GM12878 (cell line): ENCODE measurements at regions not wholly inside any gene's neighbourhood (a gene's known extent, or its start where the extent isn't known, plus 50 kb on each side); places are given as distances from the start of the nearest gene placed in this dataset.
"Not testable (repeated sequence)": the region's sequence is repeated elsewhere in the genome, so short reads cannot be mapped to it uniquely, and the experiment has no call there.

Source experiments
- ATAC-seq: fragments of 200-7000 bp; cut with Tn5 transposase; 3 replicates; pipeline ENCODE4 v1.9.1; 2020; ENCODE audit warnings: mild to moderate bottlenecking, moderate library complexity
- BruUV-seq: library from RNA; stranded (reverse); fragments of 400-500 nt; replicated peaks from 2 replicates; lab custom pipeline; 2021; lab: Mats Ljungman, UMichigan
- CTCF ChIA-PET: fragments of 300-600 bp; sonication (Branson Sonifier 250); formaldehyde crosslinking; extraction: SDS; loops from one replicate; lab custom pipeline; 2021; ENCODE audit warnings: inconsistent platforms; lab: Yijun Ruan, JAX
- POLR2A ChIA-PET: fragments of 350-600 bp; formaldehyde crosslinking; extraction: SDS; loops from one replicate; lab custom pipeline; 2021; ENCODE audit warnings: inconsistent platforms; lab: Charles Lee
- RAD21 ChIA-PET: fragments of 300-600 bp; sonication (Branson Sonifier 250); formaldehyde crosslinking; loops from one replicate; lab custom pipeline; 2023; ENCODE audit warnings: antibody characterized with exemption; ENCODE audit not compliant: unreplicated experiment; lab: Charles Lee
- SMC1A ChIA-PET: fragments of 300-600 bp; sonication (Branson Sonifier 250); formaldehyde crosslinking; loops from one replicate; lab custom pipeline; 2023; ENCODE audit not compliant: unreplicated experiment, uncharacterized antibody; lab: Charles Lee
- DNase-seq: peaks from one replicate; pipeline ENCODE4 v3.0.0-alpha.2; 2011; ENCODE audit warnings: low read depth, low spot score
- FAIRE-seq: peaks from 3 replicates; lab custom pipeline; 2011; peaks lifted over from hg19 to GRCh38; lab: Jason Lieb, UNC
- H2AFZ ChIP-seq: 2 replicates; pipeline ENCODE4 v1.6.0; 2011; ENCODE audit warnings: low read depth, low read length, control low read depth; ENCODE audit not compliant: control insufficient read depth
- H3K27ac ChIP-seq: 2 replicates; pipeline ENCODE4 v1.5.1; 2011; ENCODE audit warnings: control low read depth; ENCODE audit not compliant: control insufficient read depth, insufficient read depth
- H3K27me3 ChIP-seq, 2 experiments: replicated peaks in 1 of 2; 2 replicates each; pipeline versions ENCODE4 v1.6.0 to v1.6.1; 2011; ENCODE audit warnings: low read length in 1 of 2; ENCODE audit not compliant: control insufficient read depth in 2 of 2, insufficient read depth in 2 of 2
- H3K36me3 ChIP-seq, 2 experiments: 2 replicates each; pipeline ENCODE4 v1.5.1; 2011; ENCODE audit warnings: low read length in 1 of 2; ENCODE audit not compliant: control insufficient read depth in 2 of 2, insufficient read depth in 2 of 2
- H3K4me1 ChIP-seq: 2 replicates; pipeline ENCODE4 v1.6.1; 2011; ENCODE audit warnings: mild to moderate bottlenecking, low read length, moderate library complexity, mixed read lengths; ENCODE audit not compliant: control insufficient read depth, insufficient read depth
- H3K4me2 ChIP-seq: 2 replicates; pipeline ENCODE4 v1.6.0; 2011; ENCODE audit warnings: control low read depth; ENCODE audit not compliant: control insufficient read depth, insufficient read depth
- H3K4me3 ChIP-seq: fragments of 200-600 bp; sonication (generic); 2 replicates; pipeline ENCODE4 v1.5.1; 2016
- H3K79me2 ChIP-seq: 2 replicates; pipeline ENCODE4 v1.6.0; 2011; ENCODE audit warnings: low read length; ENCODE audit not compliant: control insufficient read depth, insufficient read depth
- H3K9ac ChIP-seq: 2 replicates; pipeline ENCODE4 v1.8.0; 2011; ENCODE audit warnings: low read length, control low read depth, mixed read lengths; ENCODE audit not compliant: control insufficient read depth, insufficient read depth
- H3K9me3 ChIP-seq: replicated peaks from 3 replicates; pipeline ENCODE4 v1.5.1; 2011; ENCODE audit warnings: mild to moderate bottlenecking, low read length; ENCODE audit not compliant: control insufficient read depth, insufficient read depth
- H4K20me1 ChIP-seq: 2 replicates; pipeline ENCODE4 v1.6.0; 2011; ENCODE audit not compliant: control insufficient read depth, insufficient read depth
- WGBS: methylation state at CpG from one replicate; pipeline ENCODE4 v1.1.6; 2016; ENCODE audit warnings: low lambda C conversion rate; ENCODE audit not compliant: insufficient replicate concordance, insufficient coverage; ENCODE audit errors: missing lambda C conversion rate; 5-methylcytosine and 5-hydroxymethylcytosine counted together
- in situ Hi-C: fragments of 300-500 bp; cut with MboI; formaldehyde crosslinking; loops from 9 replicates; pipeline ENCODE4 v1.14.3; 2018; ENCODE audit warnings: mixed read lengths
- intact Hi-C: fragments of 100-400 bp; cut with micrococcal nuclease; formaldehyde crosslinking; loops from one replicate; pipeline ENCODE4 v1.14.2; 2022; ENCODE audit not compliant: unreplicated experiment

DNA sequence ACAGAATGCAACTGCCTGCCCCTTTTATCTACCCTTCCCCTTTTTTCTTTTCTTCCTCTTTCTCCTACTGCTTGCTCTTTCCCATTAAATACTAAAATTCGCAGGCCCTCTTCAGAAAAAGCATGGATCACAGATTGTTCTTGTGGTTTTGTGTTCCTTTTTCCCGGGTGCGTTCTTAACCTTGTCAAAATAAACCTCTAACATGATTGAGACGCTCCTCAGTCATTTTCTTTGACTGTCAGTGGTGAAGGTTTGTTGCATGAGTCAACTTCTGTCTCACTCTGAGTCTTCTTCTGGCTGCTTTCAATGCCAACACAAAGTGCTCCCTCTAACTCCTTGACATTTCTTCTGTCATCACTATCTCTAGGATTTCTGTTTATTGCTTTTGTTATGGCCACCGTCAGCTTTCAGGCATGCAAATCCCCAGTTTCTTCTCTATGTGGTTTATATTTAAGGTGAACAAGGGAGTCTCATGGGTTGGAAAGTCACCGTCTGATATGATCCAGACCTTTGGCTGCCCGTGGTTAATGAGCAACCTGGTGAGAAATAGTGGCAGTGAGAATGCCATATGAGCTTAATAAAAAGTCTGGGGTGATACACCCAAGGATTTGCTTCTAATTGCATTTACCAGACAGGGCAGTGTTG is 338.4 kb downstream of the CNTNAP3B start:
- H3K27ac ChIP-seq, RAD21 ChIA-PET, H3K4me1 ChIP-seq, intact Hi-C loops, H3K4me2 ChIP-seq, H4K20me1 ChIP-seq, DNase-seq, H3K36me3 ChIP-seq, CTCF ChIA-PET, in situ Hi-C loops, H3K9ac ChIP-seq, FAIRE-seq, H3K79me2 ChIP-seq, H3K9me3 ChIP-seq, H2AFZ ChIP-seq, BruUV-seq, H3K4me3 ChIP-seq, SMC1A ChIA-PET, H3K27me3 ChIP-seq, ATAC-seq, POLR2A ChIA-PET: not testable (repeated sequence)
- WGBS, result 5% methylated on average over 6 of the region's 7 CpGs

DNA sequence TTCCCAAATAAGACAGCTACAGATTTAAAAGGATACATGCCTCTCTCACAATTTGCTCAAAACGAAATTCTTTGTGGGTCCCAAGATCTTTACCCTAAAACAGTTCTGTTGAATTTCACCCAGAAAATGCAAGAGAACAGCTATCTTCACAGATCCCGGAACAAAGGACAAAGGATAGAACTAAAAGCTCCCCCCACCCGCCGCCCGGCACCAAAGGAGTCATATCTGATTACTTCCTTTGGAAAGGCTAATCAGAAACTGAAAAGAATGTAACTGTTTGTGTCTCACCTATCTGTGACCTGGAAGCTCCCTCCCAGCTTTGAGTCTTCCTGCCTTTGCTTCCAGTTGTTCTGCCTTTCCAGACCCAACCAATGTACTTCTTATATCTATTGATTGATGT is 339.2 kb downstream of the CNTNAP3B start:
- H3K27ac ChIP-seq, H4K20me1 ChIP-seq, POLR2A ChIA-PET, H3K27me3 ChIP-seq, H3K9me3 ChIP-seq, intact Hi-C loops, H3K4me1 ChIP-seq, FAIRE-seq, CTCF ChIA-PET, H2AFZ ChIP-seq, in situ Hi-C loops, H3K9ac ChIP-seq, H3K4me3 ChIP-seq, H3K79me2 ChIP-seq, ATAC-seq, SMC1A ChIA-PET, H3K36me3 ChIP-seq, DNase-seq, RAD21 ChIA-PET, H3K4me2 ChIP-seq, BruUV-seq: not testable (repeated sequence)
- WGBS, result 48% methylated on average over 5 of the region's 5 CpGs

DNA sequence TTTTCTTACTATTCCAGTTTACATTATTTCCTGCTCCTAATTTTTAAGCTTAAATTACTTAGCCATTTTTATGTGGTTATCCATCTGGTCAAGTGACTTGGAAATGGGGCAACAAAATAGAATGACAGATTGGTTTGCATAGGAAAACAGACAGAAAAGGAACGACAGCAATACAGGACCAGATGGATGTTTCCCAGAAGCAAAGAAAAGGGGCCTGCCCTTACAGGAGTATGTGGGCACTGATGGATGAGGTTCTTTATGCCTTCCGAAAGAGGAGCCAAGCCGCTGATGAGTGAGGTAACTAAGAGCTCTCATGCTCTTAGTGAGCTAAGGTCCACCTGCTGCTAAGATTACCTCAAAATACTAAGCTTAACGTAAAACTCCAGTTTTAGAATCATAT is 339.8 kb downstream of the CNTNAP3B start:
- CTCF ChIA-PET, in situ Hi-C loops, H3K27me3 ChIP-seq, H4K20me1 ChIP-seq, H3K36me3 ChIP-seq, H3K4me1 ChIP-seq, H2AFZ ChIP-seq, H3K4me3 ChIP-seq, FAIRE-seq, H3K79me2 ChIP-seq, H3K4me2 ChIP-seq, H3K9me3 ChIP-seq, SMC1A ChIA-PET, RAD21 ChIA-PET, H3K27ac ChIP-seq, intact Hi-C loops, BruUV-seq, DNase-seq, POLR2A ChIA-PET, ATAC-seq, H3K9ac ChIP-seq: not testable (repeated sequence)
- 49% methylated on average over 4 of the region's 4 CpGs for WGBS

DNA sequence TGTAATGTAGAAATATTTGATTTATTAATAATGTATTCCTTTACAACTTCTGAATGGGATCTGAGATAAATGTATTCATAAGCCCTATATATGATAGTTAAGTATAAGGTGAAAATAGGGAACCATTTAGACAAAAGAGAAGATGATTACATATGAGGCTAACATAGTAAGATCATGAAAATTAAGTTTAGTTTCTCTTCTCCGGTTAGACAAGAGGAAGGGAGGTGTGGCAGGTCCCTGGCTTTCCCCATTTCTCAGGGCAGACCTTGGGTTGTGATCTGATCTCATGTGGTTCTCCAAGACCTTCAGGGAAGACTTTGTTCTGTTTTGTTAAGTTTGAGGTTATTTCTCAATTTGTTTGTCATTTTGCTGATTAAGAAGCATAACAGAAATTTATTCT is 341.3 kb downstream of the CNTNAP3B start:
- H3K9me3 ChIP-seq, CTCF ChIA-PET, H3K79me2 ChIP-seq, H3K36me3 ChIP-seq, H3K4me1 ChIP-seq, in situ Hi-C loops, H3K27ac ChIP-seq, DNase-seq, POLR2A ChIA-PET, H3K9ac ChIP-seq, H3K4me3 ChIP-seq, BruUV-seq, H4K20me1 ChIP-seq, H3K4me2 ChIP-seq, intact Hi-C loops, SMC1A ChIA-PET, FAIRE-seq, H3K27me3 ChIP-seq, H2AFZ ChIP-seq, RAD21 ChIA-PET: not testable (repeated sequence)
- 0% methylated on average over 1 of the region's 1 CpG for WGBS
- peak; percentile 65 for ATAC-seq
